DND-41 (cell line): ENCODE measurements at regions not wholly inside any gene's neighbourhood (a gene's known extent, or its start where the extent isn't known, plus 50 kb on each side); places are given as distances from the start of the nearest gene placed in this dataset.

Source experiments
- EZH2 ChIP-seq: IDR thresholded peaks from 3 replicates; pipeline ENCODE4 v1.6.1; 2012; ENCODE audit warnings: borderline replicate concordance, low read depth, mild to moderate bottlenecking, moderate library complexity, low read length, inconsistent platforms; ENCODE audit not compliant: severe bottlenecking
- TF ChIP-seq, protein P1 (sequence below): IDR thresholded peaks from 2 replicates; pipeline ENCODE4 v1.5.1; 2012; ENCODE audit warnings: borderline replicate concordance, low read length, moderate library complexity, mild to moderate bottlenecking; ENCODE audit not compliant: poor library complexity, severe bottlenecking; ENCODE audit errors: extremely low read depth

DNA sequence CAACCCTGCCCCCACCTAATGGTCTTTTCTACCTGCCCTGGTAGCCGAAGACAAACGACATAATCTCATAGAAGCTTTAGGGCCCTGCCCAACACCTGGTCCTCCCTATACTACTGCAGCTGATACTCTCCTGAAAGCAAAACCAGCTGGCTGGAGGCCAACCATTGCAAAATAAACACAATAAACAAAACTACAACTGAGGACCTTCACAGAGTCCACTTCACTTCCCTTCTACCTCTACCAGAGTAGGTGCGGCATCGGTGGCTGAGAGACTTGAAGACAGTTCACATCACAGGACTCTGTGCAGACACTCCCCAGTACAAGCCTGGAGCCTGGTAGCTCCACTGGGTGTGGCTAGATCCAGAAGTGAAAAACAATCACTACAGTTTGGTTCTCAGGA lies 476.2 kb downstream of the MMUT start:
- TF ChIP-seq, protein P1, sequence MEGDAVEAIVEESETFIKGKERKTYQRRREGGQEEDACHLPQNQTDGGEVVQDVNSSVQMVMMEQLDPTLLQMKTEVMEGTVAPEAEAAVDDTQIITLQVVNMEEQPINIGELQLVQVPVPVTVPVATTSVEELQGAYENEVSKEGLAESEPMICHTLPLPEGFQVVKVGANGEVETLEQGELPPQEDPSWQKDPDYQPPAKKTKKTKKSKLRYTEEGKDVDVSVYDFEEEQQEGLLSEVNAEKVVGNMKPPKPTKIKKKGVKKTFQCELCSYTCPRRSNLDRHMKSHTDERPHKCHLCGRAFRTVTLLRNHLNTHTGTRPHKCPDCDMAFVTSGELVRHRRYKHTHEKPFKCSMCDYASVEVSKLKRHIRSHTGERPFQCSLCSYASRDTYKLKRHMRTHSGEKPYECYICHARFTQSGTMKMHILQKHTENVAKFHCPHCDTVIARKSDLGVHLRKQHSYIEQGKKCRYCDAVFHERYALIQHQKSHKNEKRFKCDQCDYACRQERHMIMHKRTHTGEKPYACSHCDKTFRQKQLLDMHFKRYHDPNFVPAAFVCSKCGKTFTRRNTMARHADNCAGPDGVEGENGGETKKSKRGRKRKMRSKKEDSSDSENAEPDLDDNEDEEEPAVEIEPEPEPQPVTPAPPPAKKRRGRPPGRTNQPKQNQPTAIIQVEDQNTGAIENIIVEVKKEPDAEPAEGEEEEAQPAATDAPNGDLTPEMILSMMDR = no peak
- TF ChIP-seq EZH2 = no peak
